ENCODE measurements at regions not wholly inside any gene's neighbourhood (a gene's known extent, or its start where the extent isn't known, plus 50 kb on each side); places are given as distances from the start of the nearest gene placed in this dataset.
"Not testable (repeated sequence)": the region's sequence is repeated elsewhere in the genome, so short reads cannot be mapped to it uniquely, and the experiment has no call there.

DNA sequence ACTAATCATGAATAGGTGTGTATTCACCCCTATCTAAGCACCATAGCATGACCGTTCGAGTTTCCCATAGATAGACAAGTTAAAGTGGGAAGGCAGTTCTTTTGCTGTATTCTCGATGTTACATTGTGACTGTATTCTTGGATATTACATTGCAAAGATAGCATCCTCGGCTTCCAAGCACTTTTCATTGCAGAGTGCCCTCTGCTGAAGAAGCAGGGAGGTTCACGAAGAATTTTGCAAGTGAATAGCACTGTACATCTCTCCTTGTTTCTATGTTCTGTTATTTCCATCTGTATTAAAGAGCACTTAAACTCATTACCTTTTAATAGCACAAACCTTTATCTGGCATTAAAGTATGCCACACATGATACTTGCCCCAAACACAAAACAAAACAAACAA is 426.7 kb upstream of the ARX start:
- TF ChIP-seq CTCF (IDR thresholded peaks at IDR 0.05; ENCODE audit: control extremely low read depth, extremely low read depth): no peak
- Histone ChIP-seq H3K4me1 (ENCODE audit: control insufficient read depth in 5 of 5, insufficient read depth in 5 of 5, low read length in 5 of 5) (no peaks in the 10 kb centered on the region), H3K9me3 (ENCODE audit: control insufficient read depth in 4 of 4, insufficient read depth in 3 of 4, low read length in 3 of 4) (no peaks in the 10 kb centered on the region), H3K27ac (ENCODE audit: low read depth in 1 of 2, low read length in 1 of 2) (no peak overlapping the region), H3K9ac (ENCODE audit: insufficient read depth in 1 of 2, low read length in 2 of 2) (no peak overlapping the region), H3K27me3 (ENCODE audit: control insufficient read depth in 3 of 3, insufficient read depth in 3 of 3, low read length in 2 of 3) (peaks cover 0 to 6% (median 0%) of the 10 kb centered on the region in 3 donors), H3K36me3 (ENCODE audit: control insufficient read depth in 4 of 4, insufficient read depth in 4 of 4, low read length in 4 of 4) (no peaks in the 10 kb centered on the region), H3K4me3 (no peak overlapping the region)
- WGBS, 2 donors: 33 to 50% methylated on average over 5 of the region's 5 CpGs
- ATAC-seq (ENCODE audit: insufficient read depth, low FRiP score) (no peak), DNase-seq (peak in 2 of 3 donors; percentile 0 to 8)

DNA sequence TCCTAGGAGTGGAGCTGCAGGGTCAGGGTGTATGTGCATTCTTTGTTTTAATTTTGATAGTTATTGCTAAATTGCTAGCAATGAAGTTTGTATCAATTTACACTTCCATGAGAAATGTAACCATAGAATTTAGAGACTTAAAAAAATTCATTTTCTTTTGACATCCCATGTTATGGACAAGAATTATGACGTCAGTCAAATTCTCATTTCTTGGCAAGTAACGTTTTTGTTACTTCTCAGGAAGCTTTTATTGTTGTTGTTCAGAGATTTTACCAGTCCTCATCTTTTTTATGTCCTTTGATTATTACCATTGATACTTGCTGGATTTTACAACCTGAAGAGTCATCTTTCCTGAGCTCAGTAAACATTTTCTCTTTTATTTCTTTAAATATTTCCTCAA is 417.5 kb upstream of the ARX start:
- DNase-seq (no peak), ATAC-seq (ENCODE audit: insufficient read depth, low FRiP score) (no peak)
- Histone ChIP-seq H3K27ac (ENCODE audit: low read depth in 1 of 2, low read length in 1 of 2) (no peak overlapping the region), H3K9me3 (ENCODE audit: control insufficient read depth in 4 of 4, insufficient read depth in 3 of 4, low read length in 3 of 4) (no peaks in the 10 kb centered on the region), H3K9ac (ENCODE audit: insufficient read depth in 1 of 2, low read length in 2 of 2) (no peak overlapping the region), H3K36me3 (ENCODE audit: control insufficient read depth in 4 of 4, insufficient read depth in 4 of 4, low read length in 4 of 4) (no peaks in the 10 kb centered on the region), H3K4me1 (ENCODE audit: control insufficient read depth in 5 of 5, insufficient read depth in 5 of 5, low read length in 5 of 5) (no peaks in the 10 kb centered on the region), H3K4me3 (no peak overlapping the region), H3K27me3 (ENCODE audit: control insufficient read depth in 3 of 3, insufficient read depth in 3 of 3, low read length in 2 of 3) (peaks cover 0 to 2% (median 0%) of the 10 kb centered on the region in 3 donors)
- no peak for TF ChIP-seq CTCF (IDR thresholded peaks at IDR 0.05; ENCODE audit: control extremely low read depth, extremely low read depth)
- 43 to 61% methylated on average over 2 of the region's 2 CpGs for WGBS, 2 donors

DNA sequence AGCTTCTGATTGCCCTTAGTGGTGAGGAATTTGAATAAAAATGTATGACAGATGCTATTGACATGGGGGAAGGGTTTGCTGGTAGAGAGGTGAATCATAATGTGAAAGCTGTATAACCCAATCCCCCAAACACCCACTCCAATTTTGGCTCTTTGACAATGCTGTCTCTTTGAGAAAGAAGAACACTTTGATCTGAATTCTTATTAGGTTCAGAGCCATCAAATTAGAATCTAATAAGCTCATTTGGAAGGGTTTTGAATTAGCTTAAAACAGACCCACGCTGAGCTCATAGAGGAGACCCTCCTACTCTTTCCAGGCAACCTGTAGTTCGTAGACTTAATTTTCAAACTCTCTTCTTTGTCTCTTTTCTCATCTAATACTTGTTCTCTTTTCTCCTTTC is 416.6 kb upstream of the ARX start:
- Histone ChIP-seq H3K4me3 (no peak overlapping the region), H3K36me3 (ENCODE audit: control insufficient read depth in 4 of 4, insufficient read depth in 4 of 4, low read length in 4 of 4) (no peaks in the 10 kb centered on the region), H3K4me1 (ENCODE audit: control insufficient read depth in 5 of 5, insufficient read depth in 5 of 5, low read length in 5 of 5) (no peaks in the 10 kb centered on the region), H3K27me3 (ENCODE audit: control insufficient read depth in 3 of 3, insufficient read depth in 3 of 3, low read length in 2 of 3) (peaks cover 0 to 2% (median 0%) of the 10 kb centered on the region in 3 donors), H3K9ac (ENCODE audit: insufficient read depth in 1 of 2, low read length in 2 of 2) (no peak overlapping the region), H3K27ac (ENCODE audit: low read depth in 1 of 2, low read length in 1 of 2) (no peak overlapping the region), H3K9me3 (ENCODE audit: control insufficient read depth in 4 of 4, insufficient read depth in 3 of 4, low read length in 3 of 4) (no peaks in the 10 kb centered on the region)
- no peak for DNase-seq
- 37 to 71% methylated on average over 2 of the region's 2 CpGs for whole genome bisulfite sequencing, 2 donors
- TF ChIP-seq CTCF (IDR thresholded peaks at IDR 0.05; ENCODE audit: control extremely low read depth, extremely low read depth): no peak
- no peak for ATAC-seq (ENCODE audit: insufficient read depth, low FRiP score)

GRCh38 chrX:25427873-25428555 is 412.2 kb upstream of the ARX start:
- WGBS, 2 donors: 49 to 73% methylated on average over 10 of the region's 10 CpGs
- no peak for ATAC-seq (ENCODE audit: insufficient read depth, low FRiP score)
- H3K9ac ChIP-seq (ENCODE audit: insufficient read depth in 1 of 2, low read length in 2 of 2): no peak overlapping the region

DNA sequence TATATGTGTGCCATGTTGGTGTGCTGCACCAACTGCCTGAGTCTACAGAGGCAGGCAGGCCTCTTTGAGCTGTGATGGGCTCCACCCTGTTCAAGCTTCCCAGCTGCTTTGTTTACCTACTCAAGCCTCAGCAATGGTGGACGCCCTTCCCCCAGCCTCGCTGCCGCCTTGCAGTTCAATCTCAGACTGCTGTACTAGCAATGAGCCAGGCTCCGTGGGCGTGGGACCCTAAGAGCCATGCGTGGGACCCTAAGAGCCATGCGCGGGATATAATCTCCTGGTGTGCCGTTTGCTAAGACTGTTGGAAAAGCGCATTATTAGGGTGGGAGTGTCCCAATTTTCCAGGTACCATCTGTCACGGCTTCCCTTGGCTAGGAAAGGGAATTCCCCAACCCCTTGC is 388.4 kb upstream of the ARX start:
- H3K27me3 ChIP-seq (ENCODE audit: control insufficient read depth in 3 of 3, insufficient read depth in 3 of 3, low read length in 2 of 3); H3K4me3 ChIP-seq; H3K4me1 ChIP-seq (ENCODE audit: control insufficient read depth in 5 of 5, insufficient read depth in 5 of 5, low read length in 5 of 5); DNase-seq; H3K9ac ChIP-seq (ENCODE audit: insufficient read depth in 1 of 2, low read length in 2 of 2); ATAC-seq (ENCODE audit: insufficient read depth, low FRiP score); H3K36me3 ChIP-seq (ENCODE audit: control insufficient read depth in 4 of 4, insufficient read depth in 4 of 4, low read length in 4 of 4); H3K9me3 ChIP-seq (ENCODE audit: control insufficient read depth in 4 of 4, insufficient read depth in 3 of 4, low read length in 3 of 4); H3K27ac ChIP-seq (ENCODE audit: low read depth in 1 of 2, low read length in 1 of 2): not testable (repeated sequence)
- WGBS, 2 donors: 87 to 97% methylated on average over 11 of the region's 11 CpGs

More at GRCh38 chrX:25427873-25428555, 412.2 kb upstream of the ARX start:
- H3K27me3 ChIP-seq (ENCODE audit: control insufficient read depth in 3 of 3, insufficient read depth in 3 of 3, low read length in 2 of 3): no peaks in the 10 kb centered on the region
- H3K9me3 ChIP-seq (ENCODE audit: control insufficient read depth in 4 of 4, insufficient read depth in 3 of 4, low read length in 3 of 4): no peaks in the 10 kb centered on the region
- TF ChIP-seq CTCF (IDR thresholded peaks at IDR 0.05; ENCODE audit: control extremely low read depth, extremely low read depth): no peak
- H3K4me3 ChIP-seq: no peak overlapping the region
- H3K36me3 ChIP-seq (ENCODE audit: control insufficient read depth in 4 of 4, insufficient read depth in 4 of 4, low read length in 4 of 4): no peaks in the 10 kb centered on the region
- DNase-seq: no peak
- no peak overlapping the region for H3K27ac ChIP-seq (ENCODE audit: low read depth in 1 of 2, low read length in 1 of 2)
- no peaks in the 10 kb centered on the region for H3K4me1 ChIP-seq (ENCODE audit: control insufficient read depth in 5 of 5, insufficient read depth in 5 of 5, low read length in 5 of 5)

Measured in lung (tissue), 11 donors.